ENCODE measurements at regions not wholly inside any gene's neighbourhood (a gene's known extent, or its start where the extent isn't known, plus 50 kb on each side); places are given as distances from the start of the nearest gene placed in this dataset.

GRCh38 chr6:18562726-18563125, 175.6 kb downstream of the RNF144B start (continued):
- TF ChIP-seq ZNF274 (IDR thresholded peaks at IDR 0.05; ENCODE audit: low read depth, low read length) (no peak), ZBTB33 (IDR thresholded peaks at IDR 0.05; ENCODE audit: extremely low read depth, insufficient replicate concordance, low read length) (no peak)

GRCh38 chr6:18564775-18565174, 177.6 kb downstream of the RNF144B start:
- H3K36me3 ChIP-seq (ENCODE audit: control insufficient read depth in 1 of 2, insufficient read depth in 2 of 2, low read length in 2 of 2): no peaks in the 10 kb centered on the region
- no peak for DNase-seq (ENCODE audit: low read depth, low spot score)
- RAD21 ChIA-PET (ENCODE audit: low non-redundant PET in 1 of 2, low total read pairs in 2 of 2, uncharacterized antibody in 2 of 2, unreplicated experiment in 2 of 2): no interaction called here
- no peaks in the 10 kb centered on the region for H3K9me3 ChIP-seq (ENCODE audit: control insufficient read depth in 1 of 2, insufficient read depth in 1 of 2, low read depth in 1 of 2, low read length in 2 of 2)
- intact Hi-C loops (cut with micrococcal nuclease): no loop called here
- no peak overlapping the region for H3K4me3 ChIP-seq (replicated peaks in 1 of 2; ENCODE audit: low read depth in 1 of 2, low read length in 2 of 2)
- CTCF ChIA-PET: interaction anchor here (0.7 kb wide), 1 partner anchor 35 kb away, joined by 3 read pairs; no protein-coding TSS in a partner anchor
- BruUV-seq (replicated peaks): no TSS peak
- H2AFZ ChIP-seq (ENCODE audit: low read depth, low read length, poor library complexity, severe bottlenecking): no peak overlapping the region
- ATAC-seq: no peak
- H3K27me3 ChIP-seq (ENCODE audit: insufficient read depth, low read length): peaks cover 4% of the 10 kb centered on the region; the same call in 1 of the 2 replicates
- no peak overlapping the region for H3K4me2 ChIP-seq (ENCODE audit: low read length)
- no peaks in the 10 kb centered on the region for H3K9me2 ChIP-seq (ENCODE audit: insufficient read depth)
- POLR2A ChIA-PET: no interaction called here
- TF ChIP-seq SRF (IDR thresholded peaks at IDR 0.05; ENCODE audit: low read depth): no peak
- TF ChIP-seq SP1 (IDR thresholded peaks at IDR 0.05; ENCODE audit: low read depth): no peak
- TF ChIP-seq SIN3A (IDR thresholded peaks at IDR 0.05; ENCODE audit: low read depth): no peak
- TF ChIP-seq EGR1 (IDR thresholded peaks at IDR 0.05; ENCODE audit: low read depth): no peak
- TF ChIP-seq CBX3 (IDR thresholded peaks at IDR 0.05; ENCODE audit: low read depth): no peak
- no peak for TF ChIP-seq ZFX (IDR thresholded peaks at IDR 0.05)
- TF ChIP-seq POLR2A (IDR thresholded peaks at IDR 0.05; ENCODE audit: borderline replicate concordance, extremely low read depth, insufficient read depth, insufficient read length): no peak
- TF ChIP-seq JUND (IDR thresholded peaks at IDR 0.05): no peak
- TF ChIP-seq POLR2AphosphoS5 (IDR thresholded peaks at IDR 0.05; ENCODE audit: low read depth, low read length): no peak
- no peak for TF ChIP-seq YY1 (IDR thresholded peaks at IDR 0.05; ENCODE audit: extremely low read depth, insufficient replicate concordance, low read depth, low read length)
- no peaks in the 10 kb centered on the region for H3K79me2 ChIP-seq (ENCODE audit: insufficient read depth, low read length)
- H3K9ac ChIP-seq (ENCODE audit: low read length): no peak overlapping the region
- H4K20me1 ChIP-seq (ENCODE audit: insufficient read depth): no peaks in the 10 kb centered on the region
- H3K4me1 ChIP-seq (ENCODE audit: control insufficient read depth in 1 of 2, insufficient read depth in 2 of 2, low read length in 2 of 2): no peaks in the 10 kb centered on the region
- H3K27ac ChIP-seq (ENCODE audit: low read depth, low read length): no peak overlapping the region
